NCI-H2227 treated with DMSO at 0.1 percent for 48 hours (cell line): ENCODE measurements at regions not wholly inside any gene's neighbourhood (a gene's known extent, or its start where the extent isn't known, plus 50 kb on each side); places are given as distances from the start of the nearest gene placed in this dataset.

Source experiments
- DNase-seq: peaks from one replicate; lab custom pipeline; 2025; lab: John Stamatoyannopoulos, UW

DNA sequence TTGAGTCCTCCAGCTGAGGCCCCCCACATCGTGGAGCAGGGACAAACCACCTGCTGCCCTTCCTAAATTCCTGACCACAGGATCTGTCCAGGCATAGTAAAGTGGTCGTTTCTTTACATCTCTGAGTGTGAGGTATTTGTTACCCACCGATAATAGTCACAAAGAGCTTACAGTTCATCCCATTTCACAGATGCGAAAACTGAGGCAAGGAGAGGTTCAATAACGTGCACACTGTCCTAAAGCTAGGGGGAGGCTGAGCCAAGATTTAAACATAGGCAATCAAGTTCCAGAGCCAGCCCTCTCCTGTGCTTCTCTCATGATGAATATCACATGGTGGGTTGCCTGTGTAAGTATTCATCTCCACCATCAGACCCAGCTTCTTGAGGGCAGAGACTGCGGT lies 135.4 kb downstream of the CCT6B start:
- DNase-seq, result no peak

DNA sequence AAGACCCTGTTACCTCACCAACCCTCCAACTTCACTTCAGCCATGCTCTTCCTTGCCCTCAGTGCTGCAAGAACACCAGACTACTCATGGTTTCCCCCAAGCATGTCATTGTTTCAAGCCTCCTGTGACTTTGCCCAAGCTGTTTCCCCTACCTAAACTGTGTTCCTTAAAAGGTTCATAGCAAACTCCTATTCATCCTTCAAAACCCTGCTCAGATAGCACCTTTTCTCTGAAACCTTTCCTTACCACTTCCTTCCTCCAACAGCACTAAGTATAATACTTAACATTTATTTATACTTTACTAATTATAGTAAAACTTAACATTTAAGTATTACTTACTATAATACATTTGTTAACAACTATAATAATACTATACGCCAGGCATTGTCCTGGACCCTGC lies 136.2 kb downstream of the CCT6B start:
- DNase-seq, result no peak

DNA sequence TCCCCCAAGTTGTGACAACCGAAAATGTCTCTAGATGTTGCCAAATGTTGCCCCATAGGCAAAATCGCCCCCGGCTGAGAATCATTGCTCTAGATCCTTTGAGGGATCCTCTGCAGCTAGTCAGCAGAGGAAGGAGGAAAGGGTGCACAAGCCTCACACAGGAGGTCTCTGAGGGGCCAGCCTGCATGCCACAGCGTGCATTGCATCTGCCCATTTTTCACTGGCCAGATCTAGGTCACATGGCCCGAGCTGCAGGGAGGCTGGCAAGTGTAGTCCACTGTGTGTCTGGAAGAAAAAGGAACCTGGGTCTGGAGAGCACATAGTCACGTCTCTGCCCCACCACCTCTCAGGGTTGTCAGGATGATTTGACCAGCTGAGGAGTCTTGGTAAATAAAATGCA lies 138.2 kb downstream of the CCT6B start:
- DNase-seq, result no peak

DNA sequence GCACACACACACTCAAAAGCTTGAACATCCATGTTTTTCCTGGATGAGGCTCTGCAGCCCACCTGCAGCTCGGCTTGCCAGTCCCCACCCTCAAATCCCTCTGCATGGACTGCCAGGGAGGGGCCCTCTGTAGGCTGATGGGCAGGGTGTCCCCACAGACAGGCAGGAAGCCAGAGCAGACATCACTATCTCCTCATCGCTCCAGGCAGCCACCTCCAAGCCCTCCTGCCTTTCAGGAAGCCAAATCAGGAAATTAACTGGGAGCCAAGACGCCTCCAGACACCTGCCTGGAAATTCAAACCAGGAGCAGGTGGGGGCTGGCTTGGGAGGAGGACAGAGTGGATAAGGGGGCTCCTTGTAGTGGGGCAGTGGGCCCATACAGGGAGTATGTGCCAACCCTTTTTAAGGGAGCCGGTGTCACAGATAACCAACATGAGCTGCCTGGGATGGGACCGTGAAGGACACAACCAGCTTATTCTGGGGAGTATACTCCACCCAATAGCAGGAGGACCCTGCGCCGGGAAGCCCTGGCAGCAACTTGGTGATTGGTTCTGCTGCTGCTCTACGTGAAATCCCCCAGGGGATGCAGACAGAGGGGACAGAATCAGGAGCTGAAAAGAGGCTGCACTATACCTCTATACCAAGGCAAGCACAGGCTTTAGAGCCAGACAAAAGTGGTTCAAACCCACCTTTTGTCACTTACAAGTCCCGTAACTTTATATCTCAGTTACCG lies 139.1 kb downstream of the CCT6B start:
- DNase-seq, result no peak

DNA sequence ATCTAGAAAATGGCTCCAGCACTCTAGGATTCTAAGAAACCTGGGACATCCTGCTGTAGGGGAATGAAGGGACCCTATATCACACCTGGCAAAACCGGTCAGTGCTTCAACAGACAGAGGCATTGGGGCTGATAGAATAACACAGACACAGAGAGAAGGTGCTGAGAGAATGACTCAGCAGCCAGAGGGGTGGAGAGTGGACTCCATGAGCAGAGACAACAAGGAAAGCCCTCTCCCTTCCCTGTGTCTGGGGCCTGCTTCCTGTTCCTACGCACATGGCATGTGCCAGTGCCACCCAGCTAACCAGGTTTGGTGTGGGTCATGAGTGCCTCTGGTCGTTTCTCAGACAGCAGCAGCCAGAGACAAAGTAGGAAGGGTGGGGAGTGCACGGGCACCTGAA lies 140.3 kb downstream of the CCT6B start:
- no peak for DNase-seq

DNA sequence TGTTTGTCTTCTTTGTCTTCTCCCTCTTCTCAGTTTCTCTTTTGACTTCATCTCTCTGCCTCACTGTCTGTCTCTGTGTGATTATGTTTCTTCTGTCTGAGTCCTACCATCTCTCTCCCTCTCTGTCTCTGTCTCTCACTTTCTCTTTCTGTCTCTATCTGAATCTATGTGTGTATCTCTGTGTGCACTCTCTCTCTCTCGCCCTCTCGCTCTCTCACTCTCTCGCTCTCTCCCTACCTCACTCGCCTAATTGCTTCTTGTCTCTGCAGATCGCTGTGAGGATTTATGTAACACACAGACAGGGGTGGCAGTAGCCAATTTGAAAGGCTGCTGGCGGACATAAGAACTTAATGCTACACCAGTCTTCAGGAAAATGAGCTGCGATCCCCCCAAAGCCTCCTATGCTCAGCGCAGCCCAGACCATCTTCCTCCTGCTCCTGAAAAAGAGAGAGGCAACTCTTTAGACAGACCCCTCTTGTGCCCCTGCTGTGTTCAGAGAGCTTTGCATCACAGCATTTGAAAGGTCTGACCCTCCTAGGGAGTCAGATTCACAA lies 140.9 kb downstream of the CCT6B start:
- peak; percentile 33 for DNase-seq

DNA sequence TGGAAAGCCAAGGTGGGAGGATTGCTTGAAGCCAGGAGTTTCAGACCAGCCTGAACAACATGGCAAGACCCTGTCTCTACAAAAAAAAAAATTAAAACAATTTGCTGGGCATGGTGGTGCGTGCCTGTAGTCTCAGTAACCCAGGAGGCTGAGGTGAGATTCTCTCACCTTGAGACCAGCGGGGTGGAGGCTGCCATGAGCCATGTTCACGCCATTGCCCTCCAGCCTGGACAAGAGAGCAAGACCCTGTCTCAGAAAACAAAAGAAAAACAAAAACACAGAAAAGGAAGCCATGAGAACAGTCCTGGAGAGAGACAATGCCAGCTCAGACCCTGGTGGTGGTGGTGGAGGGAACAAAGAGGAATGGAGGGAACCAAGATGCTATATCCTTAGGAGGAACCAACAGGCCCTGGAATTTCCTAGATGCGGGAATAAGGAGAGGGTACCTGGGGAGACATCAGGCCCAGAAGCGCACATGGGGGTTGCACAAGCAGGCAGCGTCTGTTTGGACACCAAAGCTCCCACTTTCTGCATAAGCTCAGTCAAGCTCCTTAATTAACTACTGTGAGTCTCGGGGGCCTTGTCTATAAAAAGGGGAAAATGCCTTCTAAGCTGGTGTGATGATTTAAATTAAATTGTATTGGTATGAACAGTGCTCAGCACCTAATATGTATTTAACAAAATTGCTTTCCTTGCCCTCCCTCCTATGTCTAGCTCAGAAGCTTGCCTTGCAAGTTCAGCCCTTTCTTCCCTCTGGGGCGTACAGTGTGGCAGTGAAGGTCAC lies 143.8 kb downstream of the CCT6B start:
- no peak for DNase-seq

DNA sequence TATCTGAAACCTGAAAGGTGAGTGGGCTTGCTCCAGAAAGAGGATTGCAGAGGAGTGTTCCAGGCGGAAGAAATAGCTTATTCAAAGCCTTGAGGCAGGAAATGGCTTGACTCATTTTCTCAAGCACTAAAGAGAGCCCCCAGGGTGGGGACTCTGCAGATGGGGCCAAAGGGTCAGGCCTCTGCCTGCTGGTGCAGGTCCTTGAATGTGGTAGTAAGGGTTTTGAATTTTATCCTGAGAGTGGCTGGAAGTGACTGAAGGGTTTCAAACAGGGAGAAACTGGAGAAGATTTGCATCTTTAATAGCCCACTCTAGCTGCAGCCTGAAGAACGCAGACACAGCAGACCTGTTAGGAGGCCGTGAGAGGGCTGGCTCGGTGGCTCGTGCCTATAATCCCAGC lies 144.4 kb downstream of the CCT6B start:
- DNase-seq, result peak; percentile 30

DNA sequence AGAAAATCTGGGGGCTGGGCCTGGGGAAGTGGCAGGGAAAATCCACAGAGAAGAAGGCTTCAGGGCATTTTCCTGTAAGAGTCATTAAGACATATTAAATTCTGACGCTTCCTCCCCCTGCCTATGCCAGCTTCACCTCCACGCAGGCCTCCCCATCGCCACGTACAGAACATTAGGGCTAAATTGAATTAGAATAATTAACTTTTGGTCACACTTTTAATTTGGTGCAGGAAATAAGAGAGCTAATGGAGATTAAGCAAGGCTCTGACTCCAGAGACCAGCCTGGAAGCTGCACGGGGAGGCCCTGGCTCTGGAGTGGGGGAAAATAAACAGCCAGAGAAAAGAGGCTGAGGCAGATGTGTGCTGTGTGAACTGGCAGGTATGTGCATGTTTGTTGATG lies 148.0 kb downstream of the CCT6B start:
- no peak for DNase-seq

DNA sequence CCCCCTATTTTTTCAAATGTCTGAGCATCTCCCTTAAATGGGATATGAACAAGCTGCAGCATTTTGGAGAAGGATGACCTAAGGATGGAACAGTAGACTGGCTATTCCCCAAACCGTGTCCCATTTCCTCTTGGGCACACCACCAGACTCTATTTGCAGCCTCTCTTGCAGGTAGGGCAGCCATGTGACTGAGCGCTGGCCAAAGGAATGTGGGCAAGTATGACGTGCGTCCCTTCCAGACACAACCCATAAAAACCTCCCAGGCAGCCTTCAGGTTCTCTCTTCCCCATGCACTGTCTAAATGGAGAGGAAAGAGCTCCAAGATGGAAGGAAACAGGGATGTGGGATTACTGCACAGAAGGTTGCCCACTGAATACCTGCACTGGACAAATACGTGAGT lies 149.7 kb downstream of the CCT6B start:
- DNase-seq, result no peak

DNA sequence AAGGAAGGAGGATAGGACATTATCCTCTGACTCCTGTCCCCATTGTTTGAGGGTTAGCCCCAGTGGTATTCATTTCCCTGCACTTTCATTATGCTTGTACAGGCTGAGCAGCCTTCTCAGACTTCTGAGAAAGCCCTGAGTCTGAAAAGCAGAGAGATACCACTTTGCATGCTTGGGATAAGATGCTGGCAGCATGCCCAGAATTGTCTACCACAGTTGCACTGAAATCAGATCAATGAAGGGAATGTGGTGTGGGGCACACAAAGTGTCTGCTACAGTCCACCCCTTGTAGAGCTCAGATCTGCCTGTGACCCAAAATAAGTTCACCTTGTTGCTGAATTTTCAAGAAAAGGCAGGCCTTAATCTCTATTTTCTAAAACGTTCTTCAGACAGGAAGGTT lies 160.6 kb downstream of the CCT6B start:
- peak; percentile 32 for DNase-seq

DNA sequence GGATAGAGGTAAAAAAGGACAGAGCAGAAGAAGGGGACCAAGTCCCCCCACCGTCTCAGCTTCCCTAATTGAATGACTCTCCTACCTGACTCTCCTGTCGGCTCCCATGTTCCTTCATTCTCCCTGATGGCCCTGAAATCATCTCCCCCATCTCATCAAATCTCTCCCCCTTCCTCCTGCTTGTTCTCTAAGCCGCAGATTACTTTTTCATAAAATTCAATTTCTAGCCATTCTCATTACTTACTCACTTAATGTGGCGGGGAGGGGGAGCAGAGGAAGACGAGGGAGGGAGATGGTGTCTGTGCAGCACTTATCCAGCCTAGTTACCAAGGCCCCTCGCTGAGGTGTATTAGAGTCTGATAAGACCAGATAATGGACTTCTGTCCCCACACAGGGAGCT lies 161.5 kb downstream of the CCT6B start:
- no peak for DNase-seq

DNA sequence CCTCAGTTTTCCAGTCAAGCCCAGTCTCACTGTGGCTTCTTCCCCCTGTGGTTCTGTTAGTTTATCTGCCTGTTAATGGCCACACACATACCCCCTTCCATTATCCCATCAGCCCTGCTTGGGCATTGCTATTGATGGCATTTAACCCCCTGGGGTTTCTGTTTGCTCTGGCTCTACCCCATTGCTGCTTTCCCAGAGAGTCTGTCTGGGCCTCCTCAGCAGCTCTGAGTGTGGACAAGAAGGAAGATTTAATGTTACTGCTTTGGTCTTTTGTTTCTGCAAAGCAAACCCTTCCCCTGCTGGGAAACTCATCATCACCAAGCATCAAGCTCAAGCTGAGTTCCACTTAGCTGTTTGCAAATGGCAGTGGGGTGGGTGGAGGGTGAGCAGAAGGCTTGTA lies 162.7 kb downstream of the CCT6B start:
- DNase-seq, result peak; percentile 82

DNA sequence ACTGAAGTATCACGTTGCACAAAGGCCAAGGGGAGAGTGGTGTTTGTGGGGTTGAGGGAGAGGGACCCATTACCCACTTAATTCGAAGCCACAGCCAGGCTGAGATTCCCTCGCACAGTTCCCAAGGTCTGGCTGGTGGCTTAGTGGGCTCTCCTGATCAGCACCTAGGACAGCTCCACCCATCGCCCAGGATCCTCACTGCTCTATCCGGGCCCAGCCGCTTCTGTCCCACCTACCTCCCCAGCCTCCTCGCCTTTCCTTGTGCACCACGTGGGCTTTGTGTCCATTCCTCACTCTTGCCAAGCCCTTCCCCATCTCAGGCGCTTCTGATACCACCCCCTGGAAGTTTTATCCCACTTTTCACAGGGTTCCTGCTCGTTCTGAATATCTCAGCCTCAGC lies 163.5 kb downstream of the CCT6B start:
- DNase-seq, result no peak

DNA sequence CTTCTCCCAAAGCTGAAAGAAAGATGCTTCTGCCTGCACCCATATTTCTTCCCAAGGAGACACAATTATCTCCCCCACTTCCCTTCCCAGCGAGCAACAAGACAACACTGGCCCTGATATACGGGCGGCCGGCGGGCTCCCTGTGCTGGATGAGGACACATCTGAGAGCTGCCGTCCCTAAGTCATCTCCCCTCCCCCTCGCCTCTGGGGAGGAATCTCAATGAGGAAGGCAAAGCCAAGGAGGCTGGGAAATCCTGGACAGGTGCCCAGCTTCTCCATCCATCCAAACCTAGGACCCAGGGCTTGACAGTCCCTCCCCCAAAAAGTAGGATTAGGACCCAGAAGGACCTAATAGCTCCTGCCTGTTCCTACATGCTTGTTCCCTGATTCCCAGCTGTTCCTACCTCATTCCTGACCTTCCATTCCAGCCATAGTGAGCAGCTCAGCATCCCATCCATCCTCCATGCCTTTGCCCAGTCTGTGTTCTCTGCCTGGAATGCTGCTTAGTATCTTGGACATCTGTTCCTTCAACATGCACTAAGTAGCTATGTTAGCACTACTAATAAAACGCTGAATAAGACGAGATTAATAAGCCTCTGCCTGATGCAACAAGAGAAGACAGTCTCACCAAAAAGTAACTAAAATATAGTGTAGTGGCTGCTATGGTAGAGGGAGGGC lies 167.9 kb downstream of the CCT6B start:
- no peak for DNase-seq

DNA sequence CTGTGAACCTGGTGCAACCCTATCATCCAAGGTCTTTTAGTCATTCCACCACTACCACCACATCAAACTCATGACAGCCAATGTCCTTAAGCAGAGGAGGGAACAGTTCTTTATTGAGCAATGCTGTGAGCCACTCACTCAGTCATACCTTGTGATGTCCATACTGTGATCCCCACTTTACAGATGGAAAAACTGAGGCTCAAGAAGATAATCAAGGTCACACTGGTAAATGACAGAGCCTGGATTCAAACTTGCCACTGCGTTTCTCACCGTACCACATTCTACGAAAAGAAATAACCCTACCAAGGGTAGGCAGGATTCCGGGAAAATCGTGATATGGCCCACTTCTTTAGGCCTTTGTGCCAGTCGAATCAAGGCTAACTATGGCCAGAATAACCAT lies 172.6 kb downstream of the CCT6B start:
- no peak for DNase-seq

DNA sequence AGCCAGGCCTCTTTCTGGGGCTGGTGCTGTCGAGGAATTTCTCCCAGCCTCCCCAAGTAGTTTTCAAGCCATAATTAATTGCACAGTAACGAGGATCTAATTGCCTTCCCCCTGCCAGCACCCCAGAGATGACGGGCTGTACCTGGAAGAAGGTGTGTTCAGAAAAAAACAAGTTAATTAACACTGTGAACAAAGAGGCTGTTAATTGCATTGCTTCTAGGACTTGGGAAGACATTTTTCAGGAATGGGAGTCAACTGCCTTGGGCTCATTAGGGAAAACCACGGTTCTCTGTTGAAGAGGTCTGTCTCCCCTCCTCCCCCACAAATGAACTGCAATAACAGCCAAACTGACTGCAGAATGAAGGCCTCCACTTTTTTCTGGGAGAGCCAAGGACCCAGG lies 176.7 kb downstream of the CCT6B start:
- no peak for DNase-seq

DNA sequence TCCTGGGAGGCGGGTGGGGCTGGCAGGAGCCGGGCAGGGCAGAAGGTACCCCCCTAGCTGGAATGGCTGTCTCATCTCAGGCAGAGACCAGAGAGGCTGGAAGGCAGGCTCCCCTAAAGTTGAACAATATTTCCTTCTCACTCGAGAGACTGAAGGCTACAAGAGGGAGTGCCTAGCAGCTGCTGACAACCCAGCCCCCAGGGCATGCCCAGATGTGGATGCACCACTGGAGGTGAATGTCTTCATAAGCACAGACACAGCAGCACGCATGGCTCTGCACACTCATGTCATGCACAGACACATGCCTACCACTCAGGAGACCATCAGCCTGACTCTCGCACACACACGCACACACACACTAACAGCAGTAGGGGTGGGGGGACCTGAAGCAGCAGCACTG lies 179.0 kb downstream of the CCT6B start:
- DNase-seq, result no peak

DNA sequence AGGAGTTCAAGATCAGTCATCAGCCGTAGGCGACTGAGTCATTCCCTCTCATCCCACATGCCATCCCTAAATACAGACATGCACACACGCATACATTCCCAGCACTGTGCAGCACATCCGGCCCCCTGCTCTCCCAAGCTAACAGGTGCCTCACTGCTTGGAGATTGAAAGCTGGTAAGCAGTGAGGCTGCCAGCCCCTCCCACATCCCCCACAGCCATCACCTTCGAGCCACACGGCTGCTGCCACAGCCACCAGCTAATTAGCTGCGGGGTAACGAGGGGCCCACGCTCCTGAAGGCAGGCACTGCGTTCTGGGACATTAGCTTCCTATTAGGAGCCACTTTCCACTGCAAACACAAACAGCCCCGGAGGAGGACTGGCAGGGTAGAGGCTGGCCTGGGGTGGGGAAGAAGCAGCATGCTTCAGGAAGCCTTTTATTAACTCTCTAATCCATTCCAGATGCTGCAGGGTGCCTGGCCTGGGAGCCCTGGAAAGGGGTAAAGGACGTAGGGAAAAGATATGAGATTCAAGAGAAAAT lies 179.6 kb downstream of the CCT6B start:
- DNase-seq, result no peak

DNA sequence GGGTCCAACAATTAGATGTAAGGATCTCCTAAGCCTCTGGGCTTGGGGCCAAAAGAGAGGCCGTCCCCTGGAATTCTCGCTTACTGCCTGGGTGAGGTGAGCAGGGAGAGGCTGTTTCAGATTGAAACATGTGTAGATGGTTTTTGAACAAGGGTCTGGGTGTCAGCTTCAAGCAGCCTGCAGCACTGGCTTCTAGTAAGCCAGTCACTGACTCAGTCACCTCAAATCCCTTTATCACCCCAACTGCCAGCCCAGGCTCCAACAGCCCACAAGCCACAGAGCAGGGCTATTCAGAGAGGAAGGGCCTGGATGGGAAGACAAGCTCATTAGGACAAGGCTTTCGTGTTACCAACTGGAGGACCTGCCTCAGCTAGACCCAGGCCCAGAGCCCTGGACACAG lies 180.2 kb downstream of the CCT6B start:
- DNase-seq, result no peak

DNA sequence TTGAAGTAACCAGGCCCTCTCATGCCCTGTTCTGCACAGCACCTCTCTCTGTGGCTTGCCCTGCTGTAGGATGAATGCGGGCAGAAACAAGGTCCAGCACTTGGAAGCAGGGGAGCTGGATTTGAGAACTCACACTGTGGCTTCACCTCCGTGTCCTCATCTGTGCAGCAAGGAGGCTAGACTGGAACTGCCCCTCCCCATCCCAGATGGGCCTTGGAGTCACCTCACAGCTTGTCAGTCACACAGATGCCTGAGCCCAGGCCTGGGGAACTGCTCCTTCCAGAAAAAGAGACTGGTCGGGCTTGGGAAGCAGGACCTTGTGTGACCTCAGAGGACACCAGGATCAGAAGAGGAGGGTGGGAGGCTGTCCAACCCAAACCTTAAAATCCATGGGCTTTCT lies 180.8 kb downstream of the CCT6B start:
- DNase-seq, result no peak
